ENCODE measurements at regions not wholly inside any gene's neighbourhood (a gene's known extent, or its start where the extent isn't known, plus 50 kb on each side); places are given as distances from the start of the nearest gene placed in this dataset.

GRCh38 chr2:144586476-144586875 lies 66.6 kb upstream of the ZEB2 start:
- DNase-seq (ENCODE audit: low spot score) = no peak

- no peak for DNase-seq (ENCODE audit: low spot score)
These were observed 64.0 kb upstream of the ZEB2 start for GRCh38 chr2:144583741-144584453.

- DNase-seq (ENCODE audit: low spot score) = no peak
These were observed 63.4 kb upstream of the ZEB2 start for GRCh38 chr2:144583381-144583729.

- no peak for DNase-seq (ENCODE audit: low spot score)
These were observed 62.9 kb upstream of the ZEB2 start for GRCh38 chr2:144582651-144583380.

GRCh38 chr2:144580521-144581161 lies 60.7 kb upstream of the ZEB2 start:
- no peak for DNase-seq (ENCODE audit: low spot score)

GRCh38 chr2:144579556-144579955 lies 59.6 kb upstream of the ZEB2 start:
- no peak for DNase-seq (ENCODE audit: low spot score)

- no peak for DNase-seq (ENCODE audit: low spot score)
These were observed 58.2 kb upstream of the ZEB2 start for GRCh38 chr2:144578099-144578498.

GRCh38 chr2:144572977-144573376 lies 53.1 kb upstream of the ZEB2 start:
- no peak for DNase-seq (ENCODE audit: low spot score)

GRCh38 chr2:144571770-144572169 lies 51.9 kb upstream of the ZEB2 start:
- DNase-seq (ENCODE audit: low spot score) = no peak

- no peak for DNase-seq (ENCODE audit: low spot score)
These were observed 50.6 kb upstream of the ZEB2 start for GRCh38 chr2:144570566-144570965.
